ENCODE measurements at regions not wholly inside any gene's neighbourhood (a gene's known extent, or its start where the extent isn't known, plus 50 kb on each side); places are given as distances from the start of the nearest gene placed in this dataset.

DNA sequence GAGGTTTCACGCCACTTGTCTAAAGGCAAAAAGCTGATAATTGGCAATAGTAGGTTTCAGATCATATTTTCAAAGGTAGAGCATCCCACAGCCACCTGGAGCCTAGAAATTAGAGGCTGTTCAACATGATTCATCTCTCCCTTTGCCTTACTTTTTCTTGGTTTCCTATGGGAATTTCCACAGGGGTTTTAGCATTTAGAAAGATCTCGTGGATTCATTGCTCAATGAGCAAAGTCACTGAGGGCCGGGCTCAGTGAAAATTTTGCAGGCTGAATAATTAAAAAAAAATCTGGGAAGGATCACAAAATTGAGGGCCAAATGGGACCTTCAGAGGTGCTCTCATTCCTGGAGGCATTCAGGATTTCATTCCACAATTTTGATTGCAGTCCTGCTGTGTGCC, 137.1 kb downstream of the VAPA start:
- ATAC-seq: no peak
- Histone ChIP-seq H3K9me2 (ENCODE audit: insufficient read depth) (peaks cover 6% of the 10 kb centered on the region; the same call in 1 of the 2 replicates), H3K79me2 (replicated peaks; ENCODE audit: insufficient read depth) (no peaks in the 10 kb centered on the region), H3K27me3 (ENCODE audit: insufficient read depth) (no peaks in the 10 kb centered on the region), H3K36me3 (ENCODE audit: insufficient read depth) (no peaks in the 10 kb centered on the region), H3K4me1 (ENCODE audit: insufficient read depth) (no peaks in the 10 kb centered on the region), H2AFZ (no peak overlapping the region), H3K4me3 (no peak overlapping the region), H3F3A (replicated peaks; ENCODE audit: low read depth) (no peaks in the 10 kb centered on the region), H4K20me1 (replicated peaks; ENCODE audit: insufficient read depth) (no peaks in the 10 kb centered on the region), H3K27ac (ENCODE audit: low read depth) (no peak overlapping the region), H3K4me2 (no peak overlapping the region)
- no peak overlapping the region for H3K4me3 Mint-ChIP-seq
- no peak overlapping the region for H3K27ac Mint-ChIP-seq
- H3K4me1 Mint-ChIP-seq: 0 out of 3 replicates have a peak, but pooled peaks cover 5% of the 10 kb centered on the region
- H3K27me3 Mint-ChIP-seq (ENCODE audit: insufficient read depth, low read depth, poor library complexity): peaks cover 2% of the 10 kb centered on the region
- H3K9me3 Mint-ChIP-seq: no peaks in the 10 kb centered on the region; the same call in 2 of the 3 replicates
- no peaks in the 10 kb centered on the region for H3K36me3 Mint-ChIP-seq (ENCODE audit: low read depth)
- TF ChIP-seq, protein P1, sequence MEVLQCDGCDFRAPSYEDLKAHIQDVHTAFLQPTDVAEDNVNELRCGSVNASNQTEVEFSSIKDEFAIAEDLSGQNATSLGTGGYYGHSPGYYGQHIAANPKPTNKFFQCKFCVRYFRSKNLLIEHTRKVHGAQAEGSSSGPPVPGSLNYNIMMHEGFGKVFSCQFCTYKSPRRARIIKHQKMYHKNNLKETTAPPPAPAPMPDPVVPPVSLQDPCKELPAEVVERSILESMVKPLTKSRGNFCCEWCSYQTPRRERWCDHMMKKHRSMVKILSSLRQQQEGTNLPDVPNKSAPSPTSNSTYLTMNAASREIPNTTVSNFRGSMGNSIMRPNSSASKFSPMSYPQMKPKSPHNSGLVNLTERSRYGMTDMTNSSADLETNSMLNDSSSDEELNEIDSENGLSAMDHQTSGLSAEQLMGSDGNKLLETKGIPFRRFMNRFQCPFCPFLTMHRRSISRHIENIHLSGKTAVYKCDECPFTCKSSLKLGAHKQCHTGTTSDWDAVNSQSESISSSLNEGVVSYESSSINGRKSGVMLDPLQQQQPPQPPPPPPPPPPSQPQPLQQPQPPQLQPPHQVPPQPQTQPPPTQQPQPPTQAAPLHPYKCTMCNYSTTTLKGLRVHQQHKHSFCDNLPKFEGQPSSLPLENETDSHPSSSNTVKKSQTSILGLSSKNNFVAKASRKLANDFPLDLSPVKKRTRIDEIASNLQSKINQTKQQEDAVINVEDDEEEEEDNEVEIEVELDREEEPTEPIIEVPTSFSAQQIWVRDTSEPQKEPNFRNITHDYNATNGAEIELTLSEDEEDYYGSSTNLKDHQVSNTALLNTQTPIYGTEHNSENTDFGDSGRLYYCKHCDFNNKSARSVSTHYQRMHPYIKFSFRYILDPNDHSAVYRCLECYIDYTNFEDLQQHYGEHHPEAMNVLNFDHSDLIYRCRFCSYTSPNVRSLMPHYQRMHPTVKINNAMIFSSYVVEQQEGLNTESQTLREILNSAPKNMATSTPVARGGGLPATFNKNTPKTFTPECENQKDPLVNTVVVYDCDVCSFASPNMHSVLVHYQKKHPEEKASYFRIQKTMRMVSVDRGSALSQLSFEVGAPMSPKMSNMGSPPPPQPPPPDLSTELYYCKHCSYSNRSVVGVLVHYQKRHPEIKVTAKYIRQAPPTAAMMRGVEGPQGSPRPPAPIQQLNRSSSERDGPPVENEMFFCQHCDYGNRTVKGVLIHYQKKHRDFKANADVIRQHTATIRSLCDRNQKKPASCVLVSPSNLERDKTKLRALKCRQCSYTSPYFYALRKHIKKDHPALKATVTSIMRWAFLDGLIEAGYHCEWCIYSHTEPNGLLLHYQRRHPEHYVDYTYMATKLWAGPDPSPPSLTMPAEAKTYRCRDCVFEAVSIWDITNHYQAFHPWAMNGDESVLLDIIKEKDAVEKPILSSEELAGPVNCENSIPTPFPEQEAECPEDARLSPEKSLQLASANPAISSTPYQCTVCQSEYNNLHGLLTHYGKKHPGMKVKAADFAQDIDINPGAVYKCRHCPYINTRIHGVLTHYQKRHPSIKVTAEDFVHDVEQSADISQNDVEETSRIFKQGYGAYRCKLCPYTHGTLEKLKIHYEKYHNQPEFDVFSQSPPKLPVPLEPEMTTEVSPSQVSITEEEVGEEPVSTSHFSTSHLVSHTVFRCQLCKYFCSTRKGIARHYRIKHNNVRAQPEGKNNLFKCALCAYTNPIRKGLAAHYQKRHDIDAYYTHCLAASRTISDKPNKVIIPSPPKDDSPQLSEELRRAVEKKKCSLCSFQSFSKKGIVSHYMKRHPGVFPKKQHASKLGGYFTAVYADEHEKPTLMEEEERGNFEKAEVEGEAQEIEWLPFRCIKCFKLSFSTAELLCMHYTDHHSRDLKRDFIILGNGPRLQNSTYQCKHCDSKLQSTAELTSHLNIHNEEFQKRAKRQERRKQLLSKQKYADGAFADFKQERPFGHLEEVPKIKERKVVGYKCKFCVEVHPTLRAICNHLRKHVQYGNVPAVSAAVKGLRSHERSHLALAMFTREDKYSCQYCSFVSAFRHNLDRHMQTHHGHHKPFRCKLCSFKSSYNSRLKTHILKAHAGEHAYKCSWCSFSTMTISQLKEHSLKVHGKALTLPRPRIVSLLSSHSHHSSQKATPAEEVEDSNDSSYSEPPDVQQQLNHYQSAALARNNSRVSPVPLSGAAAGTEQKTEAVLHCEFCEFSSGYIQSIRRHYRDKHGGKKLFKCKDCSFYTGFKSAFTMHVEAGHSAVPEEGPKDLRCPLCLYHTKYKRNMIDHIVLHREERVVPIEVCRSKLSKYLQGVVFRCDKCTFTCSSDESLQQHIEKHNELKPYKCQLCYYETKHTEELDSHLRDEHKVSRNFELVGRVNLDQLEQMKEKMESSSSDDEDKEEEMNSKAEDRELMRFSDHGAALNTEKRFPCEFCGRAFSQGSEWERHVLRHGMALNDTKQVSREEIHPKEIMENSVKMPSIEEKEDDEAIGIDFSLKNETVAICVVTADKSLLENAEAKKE (CRISPR knock-in tag; IDR thresholded peaks at IDR 0.05): no peak
- TF ChIP-seq POLR2AphosphoS5 (IDR thresholded peaks at IDR 0.05; ENCODE audit: low read depth) (no peak), EZH2 (IDR thresholded peaks at IDR 0.05; ENCODE audit: low read depth, unreplicated experiment) (no peak), ZNF114 (CRISPR knock-in tag; IDR thresholded peaks at IDR 0.05) (no peak), JUNB (IDR thresholded peaks at IDR 0.05; ENCODE audit: unreplicated experiment) (no peak), NANOG (IDR thresholded peaks at IDR 0.05; ENCODE audit: borderline replicate concordance) (no peak), STAT1 (IDR thresholded peaks at IDR 0.05; ENCODE audit: unreplicated experiment) (no peak), ZNF331 (CRISPR knock-in tag; IDR thresholded peaks at IDR 0.05; ENCODE audit: low read depth) (no peak), EZH2phosphoT487 (IDR thresholded peaks at IDR 0.05; ENCODE audit: unreplicated experiment) (no peak), CREB1 (CRISPR knock-in tag; IDR thresholded peaks at IDR 0.05; ENCODE audit: low read depth) (no peak)
- TF ChIP-seq, protein P2, sequence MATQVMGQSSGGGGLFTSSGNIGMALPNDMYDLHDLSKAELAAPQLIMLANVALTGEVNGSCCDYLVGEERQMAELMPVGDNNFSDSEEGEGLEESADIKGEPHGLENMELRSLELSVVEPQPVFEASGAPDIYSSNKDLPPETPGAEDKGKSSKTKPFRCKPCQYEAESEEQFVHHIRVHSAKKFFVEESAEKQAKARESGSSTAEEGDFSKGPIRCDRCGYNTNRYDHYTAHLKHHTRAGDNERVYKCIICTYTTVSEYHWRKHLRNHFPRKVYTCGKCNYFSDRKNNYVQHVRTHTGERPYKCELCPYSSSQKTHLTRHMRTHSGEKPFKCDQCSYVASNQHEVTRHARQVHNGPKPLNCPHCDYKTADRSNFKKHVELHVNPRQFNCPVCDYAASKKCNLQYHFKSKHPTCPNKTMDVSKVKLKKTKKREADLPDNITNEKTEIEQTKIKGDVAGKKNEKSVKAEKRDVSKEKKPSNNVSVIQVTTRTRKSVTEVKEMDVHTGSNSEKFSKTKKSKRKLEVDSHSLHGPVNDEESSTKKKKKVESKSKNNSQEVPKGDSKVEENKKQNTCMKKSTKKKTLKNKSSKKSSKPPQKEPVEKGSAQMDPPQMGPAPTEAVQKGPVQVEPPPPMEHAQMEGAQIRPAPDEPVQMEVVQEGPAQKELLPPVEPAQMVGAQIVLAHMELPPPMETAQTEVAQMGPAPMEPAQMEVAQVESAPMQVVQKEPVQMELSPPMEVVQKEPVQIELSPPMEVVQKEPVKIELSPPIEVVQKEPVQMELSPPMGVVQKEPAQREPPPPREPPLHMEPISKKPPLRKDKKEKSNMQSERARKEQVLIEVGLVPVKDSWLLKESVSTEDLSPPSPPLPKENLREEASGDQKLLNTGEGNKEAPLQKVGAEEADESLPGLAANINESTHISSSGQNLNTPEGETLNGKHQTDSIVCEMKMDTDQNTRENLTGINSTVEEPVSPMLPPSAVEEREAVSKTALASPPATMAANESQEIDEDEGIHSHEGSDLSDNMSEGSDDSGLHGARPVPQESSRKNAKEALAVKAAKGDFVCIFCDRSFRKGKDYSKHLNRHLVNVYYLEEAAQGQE (IDR thresholded peaks at IDR 0.05; ENCODE audit: unreplicated experiment): no peak
- TF ChIP-seq, protein P3, sequence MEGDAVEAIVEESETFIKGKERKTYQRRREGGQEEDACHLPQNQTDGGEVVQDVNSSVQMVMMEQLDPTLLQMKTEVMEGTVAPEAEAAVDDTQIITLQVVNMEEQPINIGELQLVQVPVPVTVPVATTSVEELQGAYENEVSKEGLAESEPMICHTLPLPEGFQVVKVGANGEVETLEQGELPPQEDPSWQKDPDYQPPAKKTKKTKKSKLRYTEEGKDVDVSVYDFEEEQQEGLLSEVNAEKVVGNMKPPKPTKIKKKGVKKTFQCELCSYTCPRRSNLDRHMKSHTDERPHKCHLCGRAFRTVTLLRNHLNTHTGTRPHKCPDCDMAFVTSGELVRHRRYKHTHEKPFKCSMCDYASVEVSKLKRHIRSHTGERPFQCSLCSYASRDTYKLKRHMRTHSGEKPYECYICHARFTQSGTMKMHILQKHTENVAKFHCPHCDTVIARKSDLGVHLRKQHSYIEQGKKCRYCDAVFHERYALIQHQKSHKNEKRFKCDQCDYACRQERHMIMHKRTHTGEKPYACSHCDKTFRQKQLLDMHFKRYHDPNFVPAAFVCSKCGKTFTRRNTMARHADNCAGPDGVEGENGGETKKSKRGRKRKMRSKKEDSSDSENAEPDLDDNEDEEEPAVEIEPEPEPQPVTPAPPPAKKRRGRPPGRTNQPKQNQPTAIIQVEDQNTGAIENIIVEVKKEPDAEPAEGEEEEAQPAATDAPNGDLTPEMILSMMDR (conservative IDR thresholded peaks at IDR 0.05; ENCODE audit: low read depth in 2 of 2): no peak
- TF ChIP-seq, protein P4, sequence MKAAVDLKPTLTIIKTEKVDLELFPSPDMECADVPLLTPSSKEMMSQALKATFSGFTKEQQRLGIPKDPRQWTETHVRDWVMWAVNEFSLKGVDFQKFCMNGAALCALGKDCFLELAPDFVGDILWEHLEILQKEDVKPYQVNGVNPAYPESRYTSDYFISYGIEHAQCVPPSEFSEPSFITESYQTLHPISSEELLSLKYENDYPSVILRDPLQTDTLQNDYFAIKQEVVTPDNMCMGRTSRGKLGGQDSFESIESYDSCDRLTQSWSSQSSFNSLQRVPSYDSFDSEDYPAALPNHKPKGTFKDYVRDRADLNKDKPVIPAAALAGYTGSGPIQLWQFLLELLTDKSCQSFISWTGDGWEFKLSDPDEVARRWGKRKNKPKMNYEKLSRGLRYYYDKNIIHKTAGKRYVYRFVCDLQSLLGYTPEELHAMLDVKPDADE (IDR thresholded peaks at IDR 0.05): no peak
- no peak for DNase-seq (ENCODE audit: low spot score)
